ENCODE measurements at regions not wholly inside any gene's neighbourhood (a gene's known extent, or its start where the extent isn't known, plus 50 kb on each side); places are given as distances from the start of the nearest gene placed in this dataset.

DNA sequence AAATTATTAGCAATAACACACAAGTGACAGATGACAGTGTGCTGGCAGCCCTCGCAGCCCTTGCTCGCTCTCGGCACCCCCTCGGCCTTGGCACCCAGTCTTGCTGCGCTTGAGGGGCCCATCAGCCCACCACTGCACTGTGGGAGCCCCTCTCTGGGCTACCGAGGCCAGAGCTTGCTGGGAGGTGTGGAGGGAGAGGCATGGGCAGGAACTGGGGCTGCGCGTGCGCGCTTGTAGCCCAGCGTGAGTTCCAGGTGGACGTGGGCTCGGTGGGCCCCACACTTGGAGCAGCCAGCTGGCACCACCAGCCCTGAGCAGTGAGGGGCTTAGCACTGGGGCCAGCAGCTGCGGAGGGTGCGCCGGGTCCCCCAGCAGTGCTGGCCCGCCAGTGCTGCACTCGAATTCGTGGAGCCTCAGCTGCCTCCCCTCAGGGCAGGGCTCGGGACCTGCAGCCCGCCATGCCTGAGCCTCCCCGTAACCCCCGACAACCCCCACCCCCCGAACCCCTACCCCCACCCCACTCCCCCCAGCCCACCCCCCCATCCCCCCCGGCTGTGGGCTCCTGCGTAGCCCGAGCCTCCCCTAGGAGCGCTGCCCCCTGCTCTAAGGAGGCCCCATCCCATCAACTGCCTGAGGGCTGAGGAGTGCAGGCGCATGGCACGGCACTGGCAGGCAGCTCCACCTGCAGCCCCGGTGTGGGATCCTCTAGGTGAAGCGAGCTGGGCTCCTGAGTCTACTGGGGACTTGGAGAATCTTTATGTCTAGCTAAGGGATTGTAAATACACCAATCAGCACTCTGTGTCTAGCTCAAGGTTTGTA, 240.9 kb downstream of the TRIM36 start:
- H3K27ac ChIP-seq: no peak overlapping the region
- TF ChIP-seq, protein P1, sequence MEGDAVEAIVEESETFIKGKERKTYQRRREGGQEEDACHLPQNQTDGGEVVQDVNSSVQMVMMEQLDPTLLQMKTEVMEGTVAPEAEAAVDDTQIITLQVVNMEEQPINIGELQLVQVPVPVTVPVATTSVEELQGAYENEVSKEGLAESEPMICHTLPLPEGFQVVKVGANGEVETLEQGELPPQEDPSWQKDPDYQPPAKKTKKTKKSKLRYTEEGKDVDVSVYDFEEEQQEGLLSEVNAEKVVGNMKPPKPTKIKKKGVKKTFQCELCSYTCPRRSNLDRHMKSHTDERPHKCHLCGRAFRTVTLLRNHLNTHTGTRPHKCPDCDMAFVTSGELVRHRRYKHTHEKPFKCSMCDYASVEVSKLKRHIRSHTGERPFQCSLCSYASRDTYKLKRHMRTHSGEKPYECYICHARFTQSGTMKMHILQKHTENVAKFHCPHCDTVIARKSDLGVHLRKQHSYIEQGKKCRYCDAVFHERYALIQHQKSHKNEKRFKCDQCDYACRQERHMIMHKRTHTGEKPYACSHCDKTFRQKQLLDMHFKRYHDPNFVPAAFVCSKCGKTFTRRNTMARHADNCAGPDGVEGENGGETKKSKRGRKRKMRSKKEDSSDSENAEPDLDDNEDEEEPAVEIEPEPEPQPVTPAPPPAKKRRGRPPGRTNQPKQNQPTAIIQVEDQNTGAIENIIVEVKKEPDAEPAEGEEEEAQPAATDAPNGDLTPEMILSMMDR (conservative IDR thresholded peaks at IDR 0.05): no peak

DNA sequence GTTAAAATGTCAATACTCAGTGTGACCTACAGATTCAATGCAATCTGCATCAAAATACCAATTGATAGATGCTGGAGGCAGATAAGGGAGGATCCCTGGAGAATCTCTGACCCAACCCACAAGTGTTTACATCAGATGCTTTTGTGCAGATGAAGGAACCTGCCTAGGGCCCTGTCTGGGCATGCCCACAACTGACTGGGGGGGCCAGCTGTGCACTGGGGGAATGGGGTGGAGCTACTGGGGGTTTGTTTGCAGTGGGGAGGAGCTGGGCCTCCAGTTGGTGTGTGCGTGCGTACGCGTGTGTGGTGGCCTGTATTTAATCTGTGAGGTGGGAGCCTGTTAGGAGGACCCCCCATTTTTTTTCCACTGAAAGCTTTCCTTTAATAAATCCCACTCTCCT, 244.9 kb downstream of the TRIM36 start:
- TF ChIP-seq, protein P1 (conservative IDR thresholded peaks at IDR 0.05): no peak

GRCh38 chr5:114912189-114912920, 257.4 kb downstream of the TRIM36 start:
- TF ChIP-seq, protein P1 (conservative IDR thresholded peaks at IDR 0.05): no peak
- H3K27ac ChIP-seq: no peak overlapping the region

More for the DNA sequence above, 244.9 kb downstream of the TRIM36 start:
- no peak overlapping the region for H3K27ac ChIP-seq

DNA sequence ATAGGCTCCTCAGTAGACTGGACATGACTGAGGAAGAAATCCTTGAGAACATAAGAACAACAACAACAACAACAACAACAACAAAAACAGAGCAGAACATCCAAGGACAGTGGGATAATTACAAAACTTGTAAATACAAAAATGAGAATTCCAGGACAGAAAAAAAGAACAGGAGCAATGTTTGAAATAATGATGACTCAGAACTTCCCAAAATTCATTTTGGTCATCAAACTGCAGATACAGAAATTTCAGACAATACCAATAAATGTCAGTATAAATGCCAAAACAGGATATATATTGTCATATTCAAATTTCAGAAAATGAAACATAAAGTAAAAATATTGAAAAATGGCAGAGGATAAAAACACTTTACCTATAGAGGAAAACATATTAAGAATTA, 259.0 kb downstream of the TRIM36 start:
- TF ChIP-seq, protein P1 (conservative IDR thresholded peaks at IDR 0.05): no peak
- H3K27ac ChIP-seq: no peak overlapping the region

DNA sequence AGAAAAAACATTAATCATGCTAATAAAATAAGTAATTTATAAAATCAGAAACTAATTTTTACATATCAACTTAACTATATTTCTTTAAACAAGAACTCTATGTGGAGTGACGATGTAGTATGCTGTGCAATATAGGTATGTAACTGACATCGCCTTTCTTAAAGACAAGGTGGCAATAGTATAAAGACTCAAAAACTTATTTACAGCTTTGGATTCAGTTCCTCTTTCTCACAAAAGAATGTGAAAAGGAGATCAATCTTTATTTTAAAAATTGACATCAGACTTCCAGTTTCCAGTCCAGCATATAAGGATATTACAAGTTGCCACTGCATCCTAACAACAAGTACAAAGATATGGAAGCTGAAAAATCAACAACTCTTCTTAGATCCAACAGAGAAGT, 260.3 kb downstream of the TRIM36 start:
- TF ChIP-seq, protein P1 (conservative IDR thresholded peaks at IDR 0.05): no peak

GRCh38 chr5:114903767-114904166, 265.9 kb downstream of the TRIM36 start:
- no peak overlapping the region for H3K27ac ChIP-seq
- TF ChIP-seq, protein P1 (conservative IDR thresholded peaks at IDR 0.05): no peak

More for the DNA sequence above, 260.3 kb downstream of the TRIM36 start:
- H3K27ac ChIP-seq: no peak overlapping the region

DNA sequence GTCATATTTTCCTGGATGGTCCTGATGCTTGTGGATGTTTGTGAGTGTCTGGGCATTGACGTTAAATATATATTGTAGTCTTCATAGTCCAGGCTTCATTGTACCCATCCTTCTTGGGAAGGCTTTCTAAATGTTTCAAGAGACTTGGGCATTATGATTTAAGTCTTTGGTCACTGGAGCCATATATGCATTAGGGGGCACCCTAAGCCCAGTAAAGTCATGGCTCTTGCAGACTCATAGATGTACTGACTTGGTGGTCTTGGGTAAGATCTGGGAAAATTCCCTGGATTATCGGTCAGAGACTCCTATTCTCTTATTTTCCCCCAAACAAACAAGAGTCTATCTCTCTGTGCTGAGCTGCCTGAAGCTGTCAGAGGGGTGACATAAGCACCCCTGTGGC, 271.1 kb downstream of the TRIM36 start:
- TF ChIP-seq, protein P1 (conservative IDR thresholded peaks at IDR 0.05): no peak
- H3K27ac ChIP-seq: no peak overlapping the region

Data from VCaP (cell line).